ENCODE measurements at regions not wholly inside any gene's neighbourhood (a gene's known extent, or its start where the extent isn't known, plus 50 kb on each side); places are given as distances from the start of the nearest gene placed in this dataset.

GRCh38 chr14:22699801-22700564 lies 55.8 kb upstream of the OR6J1 start:
- H3K4me3 ChIP-seq (ENCODE audit: low read length): no peak overlapping the region
- DNase-seq (ENCODE audit: low read depth, low spot score): no peak

DNA sequence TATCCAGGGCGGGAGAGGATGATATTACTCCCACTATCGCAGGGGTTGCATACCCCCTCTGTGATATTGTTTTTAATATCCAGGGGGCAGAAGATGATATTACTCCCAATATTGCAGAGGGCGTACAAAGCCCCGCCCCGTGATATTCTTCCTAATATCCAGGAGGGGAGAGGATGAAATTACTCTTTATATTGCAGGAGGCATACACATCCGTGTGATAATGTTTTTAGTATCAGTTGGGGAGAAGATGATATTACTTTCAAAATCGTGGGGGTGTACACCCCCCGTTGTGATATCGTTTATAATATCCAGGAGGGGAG lies 52.9 kb upstream of the OXA1L start:
- no peak for DNase-seq (ENCODE audit: low read depth, low spot score)
- H3K4me3 ChIP-seq (ENCODE audit: low read length): peak overlapping the region; percentile 43

DNA sequence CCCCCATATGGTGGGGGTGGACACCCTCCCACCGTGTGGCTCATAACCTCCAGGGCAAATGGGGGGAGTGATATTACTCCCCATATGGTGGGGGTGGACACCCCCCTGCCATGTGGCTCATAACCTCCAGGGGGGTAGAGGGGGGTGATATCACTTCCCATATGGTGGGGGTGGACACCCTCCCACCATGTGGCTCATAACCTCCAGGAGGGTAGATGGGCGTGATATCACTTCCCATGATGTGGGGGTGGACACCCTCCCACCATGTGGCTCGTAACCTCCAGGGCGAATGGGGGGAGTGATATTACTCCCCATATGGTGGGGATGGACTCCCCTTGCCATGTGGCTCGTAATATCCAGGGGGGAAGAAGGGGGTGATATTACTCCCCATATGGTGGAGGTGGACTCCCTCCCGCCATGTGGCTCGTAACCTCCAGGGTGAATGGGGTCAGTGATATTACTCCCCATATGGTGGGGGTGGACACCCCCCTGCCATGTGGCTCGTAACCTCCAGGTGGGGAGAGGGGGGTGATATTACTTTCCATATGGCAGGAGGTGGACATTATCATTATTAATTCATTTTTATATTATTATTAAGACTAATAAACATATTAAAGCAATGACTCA lies 51.2 kb upstream of the OXA1L start:
- DNase-seq (ENCODE audit: low read depth, low spot score): no peak
- no peak overlapping the region for H3K4me3 ChIP-seq (ENCODE audit: low read length)

GRCh38 chr14:22715890-22716289 lies 50.6 kb upstream of the OXA1L start:
- no peak overlapping the region for H3K4me3 ChIP-seq (ENCODE audit: low read length)
- DNase-seq (ENCODE audit: low read depth, low spot score): no peak

All from Jurkat, Clone E6-1 (cell line).